DOHH2 (cell line): ENCODE measurements at regions not wholly inside any gene's neighbourhood (a gene's known extent, or its start where the extent isn't known, plus 50 kb on each side); places are given as distances from the start of the nearest gene placed in this dataset.
"Not testable (repeated sequence)": the region's sequence is repeated elsewhere in the genome, so short reads cannot be mapped to it uniquely, and the experiment has no call there.

Source experiments
- H3F3A ChIP-seq: fragments of 200-600 bp; sonication (generic), shearing (Covaris generic); 2 replicates; pipeline ENCODE4 v1.6.0; 2016; ENCODE audit warnings: antibody characterized with exemption, mild to moderate bottlenecking; ENCODE audit not compliant: control insufficient read depth, insufficient read depth
- H3K27ac ChIP-seq: fragments of 200-600 bp; sonication (generic); 2 replicates; pipeline ENCODE4 v1.5.1; 2014; ENCODE audit warnings: low read depth, mild to moderate bottlenecking, low read length, moderate library complexity
- H3K27me3 ChIP-seq: fragments of 200-600 bp; sonication (generic); 2 replicates; pipeline ENCODE4 v1.6.1; 2014; ENCODE audit warnings: mild to moderate bottlenecking, low read length, mixed read lengths; ENCODE audit not compliant: control insufficient read depth
- H3K36me3 ChIP-seq: fragments of 200-600 bp; sonication (generic); 2 replicates; pipeline ENCODE4 v1.6.1; 2014; ENCODE audit warnings: mild to moderate bottlenecking, low read length, moderate library complexity, mixed read lengths; ENCODE audit not compliant: control insufficient read depth
- H3K4me1 ChIP-seq: fragments of 200-600 bp; sonication (generic); 2 replicates; pipeline ENCODE4 v1.6.1; 2014; ENCODE audit warnings: mild to moderate bottlenecking, low read length, mixed read lengths; ENCODE audit not compliant: control insufficient read depth
- H3K4me2 ChIP-seq: fragments of 200-600 bp; sonication (generic); 2 replicates; pipeline ENCODE4 v1.6.0; 2014; ENCODE audit warnings: mild to moderate bottlenecking, low read length, moderate library complexity
- H3K4me3 ChIP-seq: fragments of 200-600 bp; sonication (generic); 2 replicates; pipeline ENCODE4 v1.5.1; 2014; ENCODE audit warnings: mild to moderate bottlenecking, low read length, mixed read lengths
- H3K79me2 ChIP-seq: fragments of 200-600 bp; sonication (generic); 2 replicates; pipeline ENCODE4 v1.6.1; 2014; ENCODE audit warnings: mild to moderate bottlenecking, low read length, mixed read lengths; ENCODE audit not compliant: control insufficient read depth
- H3K9me2 ChIP-seq: fragments of 200-600 bp; sonication (generic); replicated peaks from 2 replicates; pipeline ENCODE4 v1.6.1; 2014; ENCODE audit warnings: mild to moderate bottlenecking, low read length, mixed read lengths; ENCODE audit not compliant: control insufficient read depth
- H3K9me3 ChIP-seq: fragments of 200-600 bp; sonication (generic); 2 replicates; pipeline ENCODE4 v1.6.1; 2014; ENCODE audit warnings: antibody characterized with exemption, low read length, mixed read lengths; ENCODE audit not compliant: control insufficient read depth, insufficient read depth
- H4K20me1 ChIP-seq: fragments of 200-600 bp; sonication (generic); 2 replicates; pipeline ENCODE4 v1.6.0; 2014; ENCODE audit warnings: low read depth, mild to moderate bottlenecking, antibody characterized with exemption, low read length, moderate library complexity; ENCODE audit not compliant: control insufficient read depth, insufficient read depth
- CTCF ChIP-seq: fragments of 200-600 bp; sonication (generic); IDR thresholded peaks from one replicate; pipeline ENCODE4 v1.5.1; 2014; ENCODE audit warnings: antibody characterized with exemption, mild to moderate bottlenecking, low read depth, low read length; ENCODE audit not compliant: poor library complexity, severe bottlenecking
- EZH2phosphoT487 ChIP-seq: fragments of 200-600 bp; sonication (generic); IDR thresholded peaks from 2 replicates; pipeline ENCODE4 v1.6.1; 2017; ENCODE audit warnings: borderline replicate concordance, mild to moderate bottlenecking, antibody characterized with exemption, low read length, moderate library complexity, mixed read lengths

- no peaks in the 10 kb centered on the region for H3K9me2 ChIP-seq
- H3F3A ChIP-seq = no peaks in the 10 kb centered on the region
- H3K36me3 ChIP-seq = no peaks in the 10 kb centered on the region
- no peaks in the 10 kb centered on the region for H4K20me1 ChIP-seq
- no peaks in the 10 kb centered on the region for H3K79me2 ChIP-seq
- H3K27me3 ChIP-seq = no peaks in the 10 kb centered on the region
- no peak for TF ChIP-seq CTCF
- TF ChIP-seq EZH2phosphoT487 = no peak
- no peak overlapping the region for H3K4me3 ChIP-seq
- H3K9me3 ChIP-seq = peaks cover 38% of the 10 kb centered on the region
- no peak overlapping the region for H3K4me2 ChIP-seq
- H3K4me1 ChIP-seq = no peaks in the 10 kb centered on the region
- H3K27ac ChIP-seq = no peak overlapping the region
Observed at GRCh38 chr7:57819491-57819981, 369.6 kb downstream of the ZNF716 start.

- no peaks in the 10 kb centered on the region for H3F3A ChIP-seq
- no peaks in the 10 kb centered on the region for H3K79me2 ChIP-seq
- H3K27me3 ChIP-seq = no peaks in the 10 kb centered on the region
- H3K9me2 ChIP-seq = no peaks in the 10 kb centered on the region
- H3K4me3 ChIP-seq = no peak overlapping the region
- no peak overlapping the region for H3K27ac ChIP-seq
- H3K4me2 ChIP-seq = no peak overlapping the region
- no peaks in the 10 kb centered on the region for H4K20me1 ChIP-seq
- H3K36me3 ChIP-seq = no peaks in the 10 kb centered on the region
- peaks cover 38% of the 10 kb centered on the region for H3K9me3 ChIP-seq
- no peaks in the 10 kb centered on the region for H3K4me1 ChIP-seq
- TF ChIP-seq EZH2phosphoT487 = no peak
Observed at GRCh38 chr7:57820477-57820876, 370.5 kb downstream of the ZNF716 start.

GRCh38 chr7:57821438-57822382 lies 371.7 kb downstream of the ZNF716 start:
- no peaks in the 10 kb centered on the region for H3F3A ChIP-seq
- no peaks in the 10 kb centered on the region for H3K4me1 ChIP-seq
- no peak overlapping the region for H3K4me2 ChIP-seq
- no peak for TF ChIP-seq EZH2phosphoT487
- no peak for TF ChIP-seq CTCF
- H3K36me3 ChIP-seq = no peaks in the 10 kb centered on the region
- H3K9me2 ChIP-seq = no peaks in the 10 kb centered on the region
- no peaks in the 10 kb centered on the region for H3K27me3 ChIP-seq
- H3K27ac ChIP-seq = no peak overlapping the region
- H3K9me3 ChIP-seq = peaks cover 38% of the 10 kb centered on the region
- no peaks in the 10 kb centered on the region for H4K20me1 ChIP-seq
- H3K4me3 ChIP-seq = no peak overlapping the region
- H3K79me2 ChIP-seq = no peaks in the 10 kb centered on the region

GRCh38 chr7:57826548-57826947 lies 376.6 kb downstream of the ZNF716 start:
- H3K27ac ChIP-seq, H3K9me2 ChIP-seq: not testable (repeated sequence)

GRCh38 chr7:57835161-57835560 lies 385.2 kb downstream of the ZNF716 start:
- not testable (repeated sequence) for H3K79me2 ChIP-seq, H3K27me3 ChIP-seq, H3K4me1 ChIP-seq, H3K9me2 ChIP-seq, H3K27ac ChIP-seq, H3K36me3 ChIP-seq, H4K20me1 ChIP-seq, H3K4me2 ChIP-seq, H3K9me3 ChIP-seq, H3K4me3 ChIP-seq, H3F3A ChIP-seq

More at GRCh38 chr7:57826548-57826947, 376.6 kb downstream of the ZNF716 start:
- not testable (repeated sequence) for H3K27me3 ChIP-seq, H3K4me2 ChIP-seq, H4K20me1 ChIP-seq, H3F3A ChIP-seq, H3K4me1 ChIP-seq, H3K4me3 ChIP-seq, H3K79me2 ChIP-seq, H3K9me3 ChIP-seq, H3K36me3 ChIP-seq

GRCh38 chr7:57839152-57839551 lies 389.2 kb downstream of the ZNF716 start:
- not testable (repeated sequence) for H3K79me2 ChIP-seq, H3K4me3 ChIP-seq, H3K4me2 ChIP-seq, H3K27me3 ChIP-seq, H3K4me1 ChIP-seq, H3K9me2 ChIP-seq, H3K27ac ChIP-seq, H3K9me3 ChIP-seq, H3K36me3 ChIP-seq, H4K20me1 ChIP-seq, H3F3A ChIP-seq
